GM10248 (cell line): ENCODE measurements at regions not wholly inside any gene's neighbourhood (a gene's known extent, or its start where the extent isn't known, plus 50 kb on each side); places are given as distances from the start of the nearest gene placed in this dataset.

Experiments
- CTCF ChIA-PET: fragments of 300-600 bp; sonication (Branson Sonifier 250); formaldehyde crosslinking; extraction: SDS; loops from one replicate; lab custom pipeline; 2021; ENCODE audit warnings: antibody characterized with exemption; lab: Yijun Ruan, JAX
- POLR2A ChIA-PET: fragments of 350-650 bp; sonication (Branson Sonifier 250); formaldehyde crosslinking; extraction: SDS; loops from one replicate; lab custom pipeline; 2020; ENCODE audit warnings: antibody characterized with exemption; lab: Yijun Ruan, JAX
- DNase-seq: peaks from one replicate; pipeline ENCODE4 v3.0.0; 2012; ENCODE audit errors: extremely low spot score
- CTCF ChIP-seq: IDR thresholded peaks from 2 replicates; pipeline ENCODE4 v1.5.1; 2012; ENCODE audit warnings: mild to moderate bottlenecking, low read depth; ENCODE audit errors: extremely low read depth, missing control alignments, control extremely low read depth

DNA sequence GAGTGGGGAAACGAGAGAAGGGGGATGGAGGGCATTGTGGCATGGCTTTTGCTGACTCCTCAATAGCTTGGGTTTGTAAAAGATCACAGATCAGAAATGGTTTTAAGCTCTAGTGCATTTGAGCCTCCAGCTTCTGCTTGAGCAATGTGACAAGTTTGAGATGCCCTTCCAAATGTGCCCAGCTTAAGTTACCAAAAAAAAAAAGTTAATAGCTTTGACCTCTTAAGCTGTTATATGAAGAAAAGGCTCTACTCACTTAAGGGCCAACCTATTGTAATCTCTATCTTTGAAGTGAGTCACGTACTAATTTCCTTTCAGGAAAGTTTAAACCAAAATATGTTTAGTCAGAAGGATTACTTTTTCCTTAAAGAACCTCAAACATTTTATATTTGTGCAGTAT, 428.8 kb upstream of the ACTBL2 start:
- no peak for TF ChIP-seq CTCF
- POLR2A ChIA-PET, result no interaction called here
- CTCF ChIA-PET, result interaction anchor here (1.5 kb wide), 1 partner anchor 9 kb away, joined by 3 read pairs; no protein-coding TSS in a partner anchor
- no peak for DNase-seq

- CTCF ChIA-PET, result no interaction called here
- no peak for DNase-seq
- no peak for TF ChIP-seq CTCF
- POLR2A ChIA-PET, result no interaction called here
Observed at GRCh38 chr5:57906671-57907070, 424.1 kb upstream of the ACTBL2 start.

DNA sequence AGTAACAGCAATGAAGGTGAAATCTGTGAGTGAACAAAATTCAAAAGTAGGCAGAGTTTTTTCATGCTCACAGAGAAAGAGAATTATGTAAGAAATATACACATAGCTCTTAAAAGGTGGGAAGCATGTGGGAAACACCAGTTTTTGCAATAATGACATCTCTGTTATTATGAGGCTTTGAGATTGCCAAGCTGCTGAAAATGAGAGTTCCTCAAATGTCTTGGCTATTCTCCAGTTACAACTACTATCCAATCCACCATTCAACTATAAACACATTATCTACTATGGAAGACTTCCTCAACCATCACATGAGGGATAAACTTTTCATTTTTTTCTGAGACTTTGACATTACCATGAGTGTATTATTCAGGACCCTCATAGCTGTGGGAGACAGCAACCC, 420.8 kb upstream of the ACTBL2 start:
- no peak for TF ChIP-seq CTCF
- ChIA-PET POLR2A (no interaction called here), CTCF (interaction anchor here (1.3 kb wide), 1 partner anchor 23 kb away, joined by 3 read pairs; no protein-coding TSS in a partner anchor)
- no peak for DNase-seq

DNA sequence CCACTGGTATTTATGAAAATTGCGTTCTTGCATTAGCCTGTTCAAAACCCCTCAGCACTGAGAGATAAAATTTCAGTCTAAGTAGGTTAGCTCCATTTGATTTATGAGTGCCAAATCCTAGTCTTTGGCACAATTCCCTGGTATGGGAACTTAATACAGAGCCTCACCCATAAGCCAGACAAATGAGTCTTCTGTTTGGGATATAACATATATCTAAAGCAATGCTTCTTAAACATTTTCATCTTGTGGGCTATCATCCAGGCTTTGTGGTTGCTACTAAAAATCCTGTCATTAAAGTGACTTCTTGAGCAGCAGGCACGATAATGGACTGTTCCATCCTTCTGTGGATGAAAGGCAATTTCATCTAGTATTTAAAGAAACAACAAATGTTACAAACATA, 419.5 kb upstream of the ACTBL2 start:
- POLR2A ChIA-PET, result no interaction called here
- no peak for TF ChIP-seq CTCF
- DNase-seq, result no peak
- CTCF ChIA-PET, result interaction anchor here (1.2 kb wide), 1 partner anchor 14 kb away, joined by 6 read pairs; no protein-coding TSS in a partner anchor

DNA sequence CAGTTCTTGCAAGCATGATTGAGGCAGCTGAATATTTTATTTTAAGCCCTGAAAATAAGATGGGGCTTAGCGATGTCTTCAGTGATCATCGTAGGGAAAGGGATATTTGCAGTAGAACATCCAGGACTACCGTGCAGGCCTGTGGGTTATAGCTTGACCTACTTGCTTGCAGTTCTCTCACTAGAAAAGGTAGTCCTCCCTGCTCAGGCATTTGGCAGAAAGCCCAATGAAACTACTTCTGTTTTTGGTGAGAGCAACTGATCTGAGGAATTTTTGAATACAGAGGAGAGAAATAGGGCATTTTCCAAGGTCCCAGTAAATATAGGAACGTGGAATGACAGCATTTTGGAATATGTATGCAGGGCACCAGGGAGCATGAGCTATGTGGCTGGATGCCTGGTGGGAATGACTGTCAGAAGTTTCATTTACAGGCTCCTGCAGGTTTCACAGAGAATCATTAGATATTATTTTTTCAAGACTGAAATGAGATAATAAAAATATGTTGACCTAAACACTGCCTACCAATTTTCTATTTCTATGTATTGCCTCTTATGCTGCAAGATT, 417.9 kb upstream of the ACTBL2 start:
- ChIA-PET CTCF (interaction anchor here (0.6 kb wide), 1 partner anchor 14 kb away, joined by 3 read pairs; no protein-coding TSS in a partner anchor), POLR2A (no interaction called here)
- no peak for TF ChIP-seq CTCF
- no peak for DNase-seq

GRCh38 chr5:57896576-57896975, 414.0 kb upstream of the ACTBL2 start:
- no peak for DNase-seq
- ChIA-PET CTCF (no interaction called here), POLR2A (no interaction called here)
- no peak for TF ChIP-seq CTCF
